GM19467 (cell line): ENCODE measurements at regions not wholly inside any gene's neighbourhood (a gene's known extent, or its start where the extent isn't known, plus 50 kb on each side); places are given as distances from the start of the nearest gene placed in this dataset.
"Not testable (repeated sequence)": the region's sequence is repeated elsewhere in the genome, so short reads cannot be mapped to it uniquely, and the experiment has no call there.

Source experiments
- ATAC-seq: cut with Tn5 transposase; IDR thresholded peaks from one replicate; pipeline ENCODE4 v1.9.1; 2021; ENCODE audit warnings: mild to moderate bottlenecking, moderate library complexity; ENCODE audit not compliant: unreplicated experiment

DNA sequence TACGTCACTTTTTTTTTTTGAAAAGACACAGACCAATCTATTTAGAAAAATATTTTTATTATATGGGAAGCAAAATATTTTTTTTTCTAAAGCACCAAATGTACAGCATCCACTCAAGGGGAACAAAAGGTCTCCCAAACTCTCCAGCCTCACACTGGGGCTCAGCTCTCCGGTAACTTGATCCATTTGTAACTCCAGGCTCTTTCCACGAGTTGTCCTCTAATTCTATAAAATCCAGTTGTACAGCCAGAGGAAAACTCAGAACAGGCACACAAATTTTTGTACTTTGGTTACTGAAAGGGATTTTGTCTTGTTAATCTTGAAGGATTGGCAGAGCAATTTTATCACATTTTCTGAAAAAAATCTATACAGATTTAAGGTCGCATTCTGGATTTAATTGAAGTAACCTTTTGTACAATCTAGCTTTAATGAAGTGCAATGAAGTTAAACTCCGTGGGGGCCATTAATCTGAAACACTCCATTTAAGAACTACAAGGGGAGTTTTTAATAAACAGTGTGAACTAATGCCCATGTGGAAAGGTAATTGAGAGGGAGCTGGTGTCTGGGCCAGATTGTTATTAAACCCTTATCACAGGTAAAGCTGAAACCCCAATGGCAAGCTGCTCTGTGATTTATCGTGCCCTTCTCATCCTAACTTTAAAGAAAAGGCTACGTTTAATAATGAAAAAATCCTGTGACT lies 161.2 kb upstream of the FRG1 start:
- no peak for ATAC-seq

DNA sequence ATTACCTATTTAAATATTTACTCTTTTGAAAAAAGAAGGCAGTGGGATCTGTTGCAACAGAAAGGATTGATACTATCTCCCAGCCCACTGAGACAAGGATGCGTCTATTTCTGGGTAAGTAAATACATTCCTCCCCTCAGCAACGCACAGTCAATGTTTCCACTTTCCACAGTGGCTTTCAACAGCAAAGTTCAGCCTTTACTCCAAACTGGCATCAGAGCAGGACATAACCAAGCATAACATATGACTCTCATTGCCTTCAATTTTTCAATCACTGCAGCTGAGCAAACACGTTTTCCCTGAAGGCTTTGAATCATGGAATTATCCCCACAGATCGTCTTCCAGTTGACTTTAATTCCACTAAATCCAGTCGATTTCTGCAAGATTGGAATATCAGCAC lies 160.3 kb upstream of the FRG1 start:
- no peak for ATAC-seq

DNA sequence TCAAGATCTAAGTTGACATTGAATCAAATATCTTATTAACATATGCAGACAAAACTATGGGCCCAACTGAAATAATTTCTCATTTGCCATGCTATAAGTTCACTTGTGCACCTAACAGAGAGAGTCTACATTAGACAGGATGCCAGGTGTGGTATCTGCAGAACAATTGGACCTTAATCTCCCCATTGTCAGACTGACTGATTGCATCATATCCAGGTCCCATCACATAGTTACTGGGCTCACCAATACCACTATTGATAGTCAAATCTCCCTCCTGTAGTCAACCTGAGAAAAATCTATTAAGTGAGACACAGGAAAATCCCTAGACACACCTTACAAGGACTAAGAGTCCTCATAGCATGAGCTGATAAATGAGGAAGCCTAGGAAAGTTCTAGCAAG lies 156.0 kb upstream of the FRG1 start:
- no peak for ATAC-seq

DNA sequence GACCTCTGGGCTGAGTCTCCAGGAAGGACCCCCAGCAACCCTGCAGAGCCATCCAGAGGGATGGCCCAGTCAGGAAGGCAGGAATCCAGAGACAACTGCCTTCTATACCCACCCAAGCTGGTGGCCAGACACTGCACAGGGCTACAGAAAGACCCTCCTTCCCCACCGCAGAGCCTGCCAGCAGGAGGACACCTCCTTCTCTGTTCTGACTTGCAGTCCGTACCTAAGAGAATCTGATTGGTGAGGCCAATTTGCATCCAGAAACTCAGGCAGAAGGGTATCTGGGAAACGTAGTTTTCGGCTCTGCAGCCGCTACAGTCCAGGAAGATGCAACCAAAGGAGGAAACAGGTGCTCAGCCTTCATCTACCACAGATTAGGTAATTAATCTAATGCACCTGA lies 155.4 kb upstream of the FRG1 start:
- no peak for ATAC-seq

DNA sequence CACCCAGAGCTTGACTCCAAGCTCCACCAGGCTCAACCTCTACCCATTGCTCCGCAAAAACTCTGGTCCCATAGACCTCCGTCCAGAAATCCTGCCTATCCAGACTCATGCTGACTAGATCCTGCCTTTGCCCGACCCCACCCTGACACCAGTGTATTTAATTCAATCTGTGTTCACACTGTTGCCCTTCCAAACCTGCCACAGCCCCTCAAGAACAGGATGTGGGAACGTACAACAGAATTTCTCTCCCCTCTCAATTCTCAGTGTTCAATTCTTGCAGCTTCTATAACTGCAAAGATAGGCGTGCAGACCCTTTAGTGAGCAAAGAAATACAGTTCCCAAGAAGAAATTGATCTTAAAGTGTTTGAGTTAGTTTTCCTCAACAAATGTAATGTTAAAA lies 154.2 kb upstream of the FRG1 start:
- ATAC-seq = no peak

DNA sequence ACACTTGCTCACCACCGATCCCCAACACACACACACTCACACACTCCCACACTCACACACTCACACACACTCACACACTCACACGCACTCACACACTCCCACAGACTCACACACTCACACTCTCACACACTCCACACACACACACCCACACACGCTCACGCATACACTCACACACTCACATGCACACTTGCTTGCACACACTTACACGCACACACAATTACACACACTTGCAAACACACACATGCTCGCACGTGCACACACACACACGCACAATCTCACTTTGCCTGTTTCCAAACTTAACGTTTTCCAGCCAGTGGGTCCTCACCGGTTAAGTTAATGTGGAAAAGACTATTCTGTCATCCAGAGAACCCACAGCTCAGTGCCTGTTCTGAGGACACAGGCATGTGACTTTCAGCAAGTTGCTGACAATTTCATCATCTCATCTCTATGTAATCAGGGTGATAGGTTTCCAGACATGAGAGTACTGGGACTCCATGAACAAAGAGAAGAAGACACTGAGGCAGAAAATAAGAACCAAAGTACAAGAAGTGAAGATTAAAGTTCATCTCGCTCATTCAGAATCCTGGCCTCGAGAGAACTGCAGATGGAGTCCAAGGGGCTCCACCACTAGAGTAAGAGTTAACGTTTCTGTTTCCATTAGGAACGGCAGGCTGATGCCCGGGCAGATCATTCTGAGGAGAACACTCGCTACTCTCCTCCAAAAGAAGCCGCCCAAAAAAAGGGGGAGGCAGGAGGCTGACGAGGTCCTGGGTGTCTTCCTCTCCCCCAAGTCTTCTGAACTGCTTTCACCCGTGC lies 153.2 kb upstream of the FRG1 start:
- ATAC-seq = no peak

DNA sequence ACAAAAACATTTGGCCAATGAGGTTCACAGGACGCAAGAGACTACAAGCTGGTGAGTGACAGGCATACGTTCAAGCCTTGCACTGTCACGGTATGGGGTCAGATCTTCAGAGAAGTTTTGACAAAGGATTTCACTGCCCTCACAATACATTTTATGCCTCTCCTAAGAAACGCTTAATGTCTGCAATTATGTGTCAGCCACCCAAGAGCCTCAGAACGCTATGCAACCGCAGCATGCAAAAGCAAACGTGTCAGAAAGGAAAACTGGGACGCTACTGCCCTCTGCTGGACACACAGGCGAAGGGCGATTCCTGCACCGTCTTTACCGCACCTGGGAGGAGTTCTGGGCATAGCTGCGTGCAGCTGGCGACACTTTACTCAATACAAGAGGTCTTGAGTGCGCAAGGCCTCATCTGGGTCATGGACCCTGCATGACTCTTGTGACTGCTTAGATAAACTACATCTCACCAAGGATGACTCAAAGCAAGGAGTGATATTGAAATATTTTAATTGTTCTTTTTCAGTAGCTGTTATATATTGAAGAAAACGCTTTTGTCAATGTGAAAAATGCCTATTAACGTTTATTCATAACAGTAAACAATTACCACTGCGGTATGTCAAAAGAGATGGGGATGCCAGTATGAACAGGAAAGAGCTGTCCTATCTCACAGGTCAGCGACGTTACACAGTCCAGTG lies 147.6 kb upstream of the FRG1 start:
- peak; percentile 92 for ATAC-seq

DNA sequence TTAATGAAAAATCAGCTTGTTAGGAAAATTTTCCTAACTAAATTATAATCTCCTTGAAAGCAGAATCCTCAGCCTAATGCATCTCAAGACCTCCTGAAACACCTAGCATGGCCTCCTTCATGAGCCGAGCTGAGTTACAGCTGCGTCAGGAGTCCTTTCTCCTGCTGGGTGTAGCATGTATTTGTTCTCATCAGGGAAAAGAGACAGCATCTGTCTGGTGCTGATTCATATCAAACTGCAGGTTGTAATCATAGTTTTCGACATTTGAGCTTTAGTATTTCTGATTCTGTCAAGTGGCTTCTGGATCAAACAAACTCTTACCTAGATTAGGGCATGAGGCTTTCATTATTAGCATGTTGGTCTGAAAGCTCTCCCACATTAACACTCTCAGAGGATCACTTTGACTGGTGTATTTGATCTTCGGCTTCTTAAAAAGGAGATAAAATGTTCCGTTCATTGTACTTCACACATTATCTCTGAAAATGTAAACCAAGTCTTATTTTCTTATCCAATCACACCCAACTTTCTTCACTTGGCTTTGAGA lies 140.1 kb upstream of the FRG1 start:
- no peak for ATAC-seq

DNA sequence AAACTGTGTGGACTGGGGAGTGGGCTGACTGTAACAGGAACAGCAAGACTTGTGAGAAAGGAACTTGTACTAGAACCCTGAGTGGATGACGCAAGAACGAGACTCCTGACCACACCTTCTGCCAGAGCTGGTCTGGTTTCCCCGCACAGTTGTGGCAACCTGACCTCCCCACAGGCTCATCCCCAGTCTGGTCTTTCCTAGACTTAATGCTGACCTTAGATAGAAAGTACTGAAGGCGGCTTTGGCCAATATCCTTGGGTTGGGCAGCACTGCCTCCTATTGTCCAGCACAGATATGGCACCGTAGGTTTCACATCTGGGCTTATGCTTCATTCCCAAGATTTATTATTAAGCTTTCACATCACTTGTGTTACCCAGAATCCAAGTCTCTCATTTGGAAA lies 137.8 kb upstream of the FRG1 start:
- ATAC-seq = no peak

DNA sequence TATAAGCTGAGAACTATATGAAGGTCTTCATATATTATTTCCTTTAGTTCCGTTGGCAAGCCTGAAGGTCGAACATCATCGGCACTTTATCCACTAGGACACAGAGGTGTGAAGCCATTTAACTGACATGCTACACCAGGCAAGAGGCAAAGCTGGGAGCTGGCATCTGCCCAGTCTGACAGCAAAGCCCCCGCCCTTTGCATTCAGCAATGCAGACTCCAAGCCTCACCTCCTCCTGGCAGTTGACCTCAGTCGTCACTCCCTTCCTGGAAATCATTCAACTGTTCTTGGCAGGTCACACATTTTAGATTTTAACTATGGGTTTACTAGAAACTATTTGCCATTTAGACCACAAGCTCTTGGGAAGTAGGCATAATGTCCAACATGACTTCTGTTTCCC lies 135.8 kb upstream of the FRG1 start:
- no peak for ATAC-seq

DNA sequence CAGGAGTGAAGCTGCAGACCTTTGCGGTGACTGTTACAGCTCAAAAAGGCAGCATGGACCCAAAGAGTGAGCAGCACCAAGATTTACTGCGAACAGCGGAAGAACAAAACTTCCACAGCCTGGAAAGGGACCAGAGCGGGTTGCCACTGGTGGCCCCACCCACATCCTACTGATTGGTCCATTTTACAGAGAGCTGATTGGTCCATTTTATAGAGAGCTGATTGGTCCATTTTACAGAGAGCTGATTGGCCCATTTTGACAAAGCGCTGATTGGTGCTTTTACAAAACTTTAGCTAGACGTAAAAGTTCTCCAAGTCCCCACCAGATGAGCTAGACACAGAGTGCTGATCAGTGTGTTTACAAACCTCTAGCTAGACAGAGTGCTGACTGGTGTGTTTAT lies 134.2 kb upstream of the FRG1 start:
- no peak for ATAC-seq

DNA sequence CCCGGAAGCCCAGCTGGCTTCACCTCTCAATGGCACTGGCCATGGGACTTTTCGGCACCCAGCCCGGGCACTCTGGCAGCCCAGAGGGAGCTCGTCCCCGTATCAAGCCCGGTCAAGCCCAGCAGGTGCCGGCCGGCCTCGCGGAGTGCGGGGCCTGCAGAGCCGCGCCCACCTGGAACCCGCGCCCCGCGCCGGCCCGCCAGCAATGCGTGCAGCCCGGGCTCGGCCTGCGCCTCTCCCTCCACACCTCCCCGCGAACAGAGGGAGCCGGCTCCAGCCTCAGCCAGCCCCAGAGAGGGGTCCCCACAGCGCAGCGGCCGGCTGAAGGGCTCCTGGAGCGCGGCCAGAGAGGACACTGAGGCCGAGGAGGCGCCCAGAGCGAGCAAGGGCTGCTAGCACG lies 133.6 kb upstream of the FRG1 start:
- no peak for ATAC-seq

DNA sequence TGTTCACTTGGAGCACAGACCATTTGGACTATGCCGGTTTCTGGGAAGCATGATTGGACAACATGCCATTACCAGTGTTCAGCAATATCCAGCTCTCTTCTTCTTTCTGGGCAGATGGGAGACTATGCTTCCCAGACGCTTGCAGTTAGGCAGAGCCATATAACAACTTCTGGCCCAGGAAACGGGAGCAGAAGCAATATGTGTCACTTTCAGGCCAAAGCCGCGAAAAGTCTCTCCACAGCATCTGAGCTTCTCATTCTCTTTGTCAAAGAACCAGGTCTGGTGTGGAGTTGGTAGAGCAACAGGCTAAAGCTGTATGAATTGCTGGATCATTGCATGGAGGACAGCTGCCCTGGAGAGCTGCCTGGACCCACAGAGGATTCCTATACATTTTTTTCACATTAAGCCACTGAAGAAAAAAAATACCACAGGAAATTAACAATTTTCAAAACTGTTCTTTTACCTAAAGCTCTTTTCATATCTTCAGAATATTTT lies 131.4 kb upstream of the FRG1 start:
- ATAC-seq = no peak

DNA sequence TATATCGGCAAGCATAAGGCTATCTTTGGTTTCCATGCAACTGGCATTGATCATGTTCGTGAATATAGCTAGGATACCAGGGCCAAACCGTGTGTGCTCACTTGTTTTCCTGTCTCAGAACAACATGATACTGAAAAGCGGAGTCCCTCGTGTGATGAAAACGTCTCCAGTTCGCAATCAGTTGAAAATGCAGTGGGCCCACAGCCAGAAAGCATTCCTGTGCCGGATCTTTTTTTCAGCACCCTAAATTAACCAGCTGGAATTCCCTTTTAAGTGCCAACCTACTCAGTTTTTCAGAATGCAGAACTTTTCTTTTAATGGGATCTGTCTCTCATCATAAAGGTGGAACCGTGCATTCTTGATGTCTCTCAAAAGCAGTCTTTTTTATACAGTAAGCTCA lies 130.8 kb upstream of the FRG1 start:
- ATAC-seq = no peak

DNA sequence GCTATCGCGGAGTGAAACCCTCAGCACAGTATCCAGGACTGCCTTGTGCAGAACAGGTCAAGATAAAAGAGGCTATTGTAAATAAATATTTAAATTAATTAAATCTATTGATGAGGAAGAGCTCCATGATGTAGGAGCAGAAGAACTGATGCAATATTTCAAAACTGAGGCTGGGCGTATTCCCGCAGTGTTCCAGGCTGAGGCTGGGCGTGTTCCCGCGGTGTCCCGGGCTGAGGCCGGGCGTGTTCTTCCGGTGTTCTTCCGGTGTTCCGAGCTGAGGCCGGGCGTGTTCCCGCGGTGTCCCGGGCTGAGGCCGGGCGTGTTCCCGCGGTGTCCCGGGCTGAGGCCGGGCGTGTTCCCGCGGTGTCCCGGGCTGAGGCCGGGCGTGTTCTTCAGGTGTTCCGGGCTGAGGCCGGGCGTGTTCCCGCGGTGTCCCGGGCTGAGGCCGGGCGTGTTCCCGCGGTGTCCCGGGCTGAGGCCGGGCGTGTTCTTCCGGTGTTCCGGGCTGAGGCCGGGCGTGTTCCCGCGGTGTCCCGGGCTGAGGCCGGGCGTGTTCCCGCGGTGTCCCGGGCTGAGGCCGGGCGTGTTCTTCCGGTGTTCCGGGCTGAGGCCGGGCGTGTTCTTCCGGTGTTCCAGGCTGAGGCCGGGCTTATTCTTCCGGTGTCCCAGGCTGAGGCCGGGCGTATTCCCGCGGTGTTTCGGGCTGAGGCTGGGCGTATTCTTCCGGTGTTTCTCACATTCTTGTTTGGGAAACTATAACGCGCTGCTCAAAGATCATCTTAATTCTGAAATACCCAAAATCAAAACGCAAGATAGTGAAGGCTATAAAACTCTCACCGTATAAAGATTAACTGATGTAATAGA lies 130.1 kb upstream of the FRG1 start:
- ATAC-seq = not testable (repeated sequence)

DNA sequence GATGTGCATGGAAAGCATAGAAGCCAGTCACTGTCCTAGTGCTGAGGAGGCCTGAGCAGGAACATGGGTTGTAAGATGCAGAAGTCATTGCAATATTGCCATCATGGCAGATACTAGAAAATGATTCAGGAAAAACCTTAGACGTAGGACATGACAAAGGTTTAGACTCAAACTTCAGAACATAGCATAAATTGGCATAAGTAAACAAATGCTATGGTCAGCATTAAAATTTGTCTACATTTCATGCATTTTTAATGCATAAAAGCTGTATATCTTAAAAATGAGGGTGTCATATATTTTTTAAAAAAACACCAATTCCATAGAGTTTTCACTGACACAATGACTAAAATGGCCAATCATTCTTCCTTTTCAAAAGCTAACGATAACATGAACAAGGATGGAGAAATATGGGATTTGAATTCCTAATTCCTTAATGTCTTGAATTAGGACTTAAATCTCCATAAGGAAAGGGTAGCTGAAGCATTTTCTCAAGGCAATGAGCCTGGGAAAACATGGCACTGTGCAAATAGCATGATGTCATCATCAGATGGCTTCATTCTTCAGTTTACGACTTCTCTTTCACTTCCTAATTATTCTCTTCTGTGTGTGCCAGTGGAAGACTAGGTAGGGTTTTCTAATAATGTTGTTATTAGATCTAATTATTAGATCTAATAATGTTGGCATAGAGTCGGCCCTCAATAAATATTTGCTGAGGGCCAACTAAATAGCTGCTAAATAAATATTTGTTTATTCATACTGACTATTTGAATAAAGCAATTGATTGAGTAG lies 125.1 kb upstream of the FRG1 start:
- no peak for ATAC-seq

DNA sequence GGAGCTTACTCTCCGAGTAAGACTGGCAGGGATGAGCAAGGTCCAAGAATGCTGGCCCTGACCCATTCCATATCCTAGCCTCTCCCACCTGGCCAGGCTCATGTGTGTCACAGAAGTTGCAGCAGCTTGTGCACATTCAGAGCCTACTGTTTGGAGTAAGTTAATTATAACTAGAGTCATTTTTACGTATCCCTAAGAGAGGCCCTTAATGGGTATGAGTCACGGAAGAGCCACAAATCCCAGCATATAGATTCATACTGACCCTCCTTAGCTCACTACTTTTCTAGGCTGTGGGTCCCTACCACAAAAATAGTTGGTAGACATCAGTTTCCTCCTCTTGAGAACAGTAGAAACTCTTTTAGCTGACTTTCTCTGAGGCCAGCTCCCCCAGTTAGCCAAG lies 118.3 kb upstream of the FRG1 start:
- no peak for ATAC-seq

DNA sequence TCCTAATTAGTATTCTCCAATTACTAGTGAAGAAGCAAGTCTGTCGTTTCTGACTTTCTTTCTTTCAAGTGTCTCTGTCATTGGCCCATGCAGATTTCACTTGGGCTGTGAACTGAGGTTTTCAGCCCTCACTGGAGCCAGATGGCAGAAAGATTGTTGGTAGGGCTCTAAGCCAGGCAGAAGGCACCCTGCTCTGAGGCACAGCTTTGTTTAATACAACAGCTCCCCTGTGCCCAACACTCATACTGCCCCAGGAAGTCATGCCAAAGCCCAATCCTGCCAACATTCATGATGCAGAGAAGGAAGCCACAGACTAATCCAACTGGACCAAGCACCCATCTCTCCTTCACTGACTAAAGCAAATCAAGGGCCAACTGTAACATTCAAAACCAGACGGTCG lies 117.1 kb upstream of the FRG1 start:
- ATAC-seq = no peak

DNA sequence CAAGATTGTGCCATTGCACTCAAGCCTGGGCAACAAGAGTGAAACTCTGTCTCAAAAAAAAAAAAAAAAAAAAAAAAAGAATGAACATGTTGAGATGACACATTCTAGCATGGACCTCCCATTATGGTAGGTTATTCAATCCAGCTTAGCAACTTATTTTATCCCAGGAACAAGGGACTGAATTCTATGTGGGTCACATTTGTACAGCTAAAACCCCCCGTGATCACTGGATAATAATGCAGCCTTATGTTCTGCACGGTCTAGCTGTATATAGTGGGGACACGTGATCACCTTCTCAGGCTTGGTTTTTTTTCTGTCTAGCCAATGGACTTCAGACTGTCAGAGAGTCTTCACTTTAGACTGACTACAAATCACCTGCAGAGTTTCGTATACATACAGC lies 115.2 kb upstream of the FRG1 start:
- ATAC-seq = no peak

DNA sequence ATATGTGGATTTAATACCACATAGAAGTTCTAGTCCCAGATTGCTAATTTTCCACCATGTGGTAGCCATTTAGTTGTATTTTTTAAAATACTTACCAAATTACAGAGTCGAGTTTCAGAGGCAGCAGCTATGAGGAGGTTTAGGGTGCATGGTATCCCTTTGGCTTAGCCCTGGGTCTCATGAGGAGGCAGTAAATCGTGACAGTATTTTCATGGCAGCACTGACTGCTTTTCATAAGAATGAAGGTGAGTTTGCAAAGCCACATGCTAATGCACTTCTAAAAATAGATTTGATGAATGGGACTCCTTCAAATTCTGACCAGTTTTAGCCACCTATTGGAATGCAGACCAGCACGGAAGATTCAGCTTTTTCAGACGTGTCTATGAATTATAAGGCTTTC lies 114.0 kb upstream of the FRG1 start:
- no peak for ATAC-seq
